ENCODE measurements at regions not wholly inside any gene's neighbourhood (a gene's known extent, or its start where the extent isn't known, plus 50 kb on each side); places are given as distances from the start of the nearest gene placed in this dataset.

- no peaks in the 10 kb centered on the region for H3K36me3 ChIP-seq (ENCODE audit: control insufficient read depth, low read length)
- no peak overlapping the region for H3K4me2 ChIP-seq (ENCODE audit: low read length)
- no peaks in the 10 kb centered on the region for H3K9me3 ChIP-seq (ENCODE audit: control insufficient read depth, insufficient read depth, low read length)
- no peaks in the 10 kb centered on the region for H3K27me3 ChIP-seq (ENCODE audit: control insufficient read depth, low read length)
- TF ChIP-seq EZH2phosphoT487 (IDR thresholded peaks at IDR 0.05; ENCODE audit: borderline replicate concordance, low read length): no peak
- TF ChIP-seq CTCF (IDR thresholded peaks at IDR 0.05; ENCODE audit: low read depth, low read length, poor library complexity, severe bottlenecking): no peak
- H3K4me3 ChIP-seq (ENCODE audit: low read length): no peak overlapping the region
- no peaks in the 10 kb centered on the region for H3F3A ChIP-seq (ENCODE audit: control insufficient read depth, insufficient read depth)
- H3K9me2 ChIP-seq (replicated peaks; ENCODE audit: control insufficient read depth, low read length): no peaks in the 10 kb centered on the region
- no peak overlapping the region for H3K27ac ChIP-seq (ENCODE audit: low read depth, low read length)
- no peaks in the 10 kb centered on the region for H3K79me2 ChIP-seq (ENCODE audit: control insufficient read depth, low read length)
- H4K20me1 ChIP-seq (ENCODE audit: control insufficient read depth, insufficient read depth, low read depth, low read length): no peaks in the 10 kb centered on the region
- no peaks in the 10 kb centered on the region for H3K4me1 ChIP-seq (ENCODE audit: control insufficient read depth, low read length)
These were observed 426.7 kb upstream of the MAF start for GRCh38 chr16:80027007-80027965.

GRCh38 chr16:80025236-80025635 lies 424.7 kb upstream of the MAF start:
- no peaks in the 10 kb centered on the region for H3K9me3 ChIP-seq (ENCODE audit: control insufficient read depth, insufficient read depth, low read length)

GRCh38 chr16:80024443-80024842 lies 423.9 kb upstream of the MAF start:
- no peaks in the 10 kb centered on the region for H3F3A ChIP-seq (ENCODE audit: control insufficient read depth, insufficient read depth)
- H3K27me3 ChIP-seq (ENCODE audit: control insufficient read depth, low read length): no peaks in the 10 kb centered on the region
- no peaks in the 10 kb centered on the region for H3K36me3 ChIP-seq (ENCODE audit: control insufficient read depth, low read length)
- H3K79me2 ChIP-seq (ENCODE audit: control insufficient read depth, low read length): no peaks in the 10 kb centered on the region
- no peaks in the 10 kb centered on the region for H3K4me1 ChIP-seq (ENCODE audit: control insufficient read depth, low read length)
- H3K27ac ChIP-seq (ENCODE audit: low read depth, low read length): no peak overlapping the region
- TF ChIP-seq CTCF (IDR thresholded peaks at IDR 0.05; ENCODE audit: low read depth, low read length, poor library complexity, severe bottlenecking) (no peak), EZH2phosphoT487 (IDR thresholded peaks at IDR 0.05; ENCODE audit: borderline replicate concordance, low read length) (no peak)
- H3K9me2 ChIP-seq (replicated peaks; ENCODE audit: control insufficient read depth, low read length): no peaks in the 10 kb centered on the region; the same call in 1 of the 2 replicates
- no peak overlapping the region for H3K4me3 ChIP-seq (ENCODE audit: low read length)
- H3K4me2 ChIP-seq (ENCODE audit: low read length): no peak overlapping the region
- no peaks in the 10 kb centered on the region for H4K20me1 ChIP-seq (ENCODE audit: control insufficient read depth, insufficient read depth, low read depth, low read length)
- no peaks in the 10 kb centered on the region for H3K9me3 ChIP-seq (ENCODE audit: control insufficient read depth, insufficient read depth, low read length)

More at GRCh38 chr16:80025236-80025635, 424.7 kb upstream of the MAF start:
- no peaks in the 10 kb centered on the region for H3K36me3 ChIP-seq (ENCODE audit: control insufficient read depth, low read length)
- H3K4me3 ChIP-seq (ENCODE audit: low read length): no peak overlapping the region
- no peaks in the 10 kb centered on the region for H3K4me1 ChIP-seq (ENCODE audit: control insufficient read depth, low read length)
- no peaks in the 10 kb centered on the region for H3F3A ChIP-seq (ENCODE audit: control insufficient read depth, insufficient read depth)
- no peaks in the 10 kb centered on the region for H3K27me3 ChIP-seq (ENCODE audit: control insufficient read depth, low read length)
- no peak overlapping the region for H3K4me2 ChIP-seq (ENCODE audit: low read length)
- no peaks in the 10 kb centered on the region for H3K79me2 ChIP-seq (ENCODE audit: control insufficient read depth, low read length)
- H4K20me1 ChIP-seq (ENCODE audit: control insufficient read depth, insufficient read depth, low read depth, low read length): no peaks in the 10 kb centered on the region
- H3K9me2 ChIP-seq (replicated peaks; ENCODE audit: control insufficient read depth, low read length): no peaks in the 10 kb centered on the region; the same call in 1 of the 2 replicates
- TF ChIP-seq CTCF (IDR thresholded peaks at IDR 0.05; ENCODE audit: low read depth, low read length, poor library complexity, severe bottlenecking) (no peak), EZH2phosphoT487 (IDR thresholded peaks at IDR 0.05; ENCODE audit: borderline replicate concordance, low read length) (no peak)
- no peak overlapping the region for H3K27ac ChIP-seq (ENCODE audit: low read depth, low read length)

Data from DOHH2 (cell line).